ENCODE measurements at regions not wholly inside any gene's neighbourhood (a gene's known extent, or its start where the extent isn't known, plus 50 kb on each side); places are given as distances from the start of the nearest gene placed in this dataset.

GRCh38 chrX:22912616-22913015 is 87.1 kb upstream of the DDX53 start:
- no peaks in the 10 kb centered on the region for H3K9me3 ChIP-seq (replicated peaks; ENCODE audit: control insufficient read depth, insufficient read depth, low read depth, low read length)
- in situ Hi-C loops (cut with MboI) (no loop called here), intact Hi-C loops (cut with micrococcal nuclease) (no loop called here)
- no TSS peak for BruUV-seq (replicated peaks)
- POLR2A ChIA-PET: no interaction called here
- WGBS (ENCODE audit: insufficient coverage, low coverage, missing lambda C conversion rate): 0% methylated on average over 3 of the region's 3 CpGs
- no peaks in the 10 kb centered on the region for H3K9me1 ChIP-seq (ENCODE audit: control insufficient read depth, insufficient read depth, low read length)
- H3K9ac ChIP-seq (ENCODE audit: insufficient read depth in 1 of 2, low read depth in 2 of 2, low read length in 2 of 2): no peak overlapping the region
- no peaks in the 10 kb centered on the region for H3K4me1 ChIP-seq (replicated peaks in 1 of 2; ENCODE audit: control insufficient read depth in 2 of 2, insufficient read depth in 2 of 2, low read length in 2 of 2)
- DNase-seq (ENCODE audit: extremely low read depth in 1 of 4, low spot score in 3 of 4): no peak
- no peaks in the 10 kb centered on the region for H3K36me3 ChIP-seq (ENCODE audit: control insufficient read depth, insufficient read depth, low read length)
- no peaks in the 10 kb centered on the region for H3K79me2 ChIP-seq (ENCODE audit: control insufficient read depth, insufficient read depth, low read length)
- no peaks in the 10 kb centered on the region for H4K20me1 ChIP-seq (replicated peaks; ENCODE audit: control insufficient read depth, insufficient read depth, low read length)
- no peak overlapping the region for H2AFZ ChIP-seq (ENCODE audit: low read depth, low read length)
- H3K27me3 ChIP-seq (ENCODE audit: control insufficient read depth in 2 of 2, insufficient read depth in 2 of 2, low read length in 2 of 2): no peaks in the 10 kb centered on the region
- no peak overlapping the region for H3K27ac ChIP-seq (ENCODE audit: extremely low read depth, low read depth, low read length)
- FAIRE-seq: no peak
- no peak overlapping the region for H3K4me3 ChIP-seq
- CTCF ChIA-PET (ENCODE audit: low intra/inter-chr PET ratio): no interaction called here
- H3K4me2 ChIP-seq (ENCODE audit: insufficient read depth, low read length): no peak overlapping the region
- ATAC-seq: no peak
- no peak for TF ChIP-seq USF2 (CRISPR knock-in tag; IDR thresholded peaks at IDR 0.05)
- no peak for TF ChIP-seq ZNF444 (CRISPR knock-in tag; IDR thresholded peaks at IDR 0.05)
- TF ChIP-seq NFATC3 (IDR thresholded peaks at IDR 0.05): no peak
- TF ChIP-seq ZBTB34 (CRISPR knock-in tag; IDR thresholded peaks at IDR 0.05): no peak
- TF ChIP-seq ZSCAN29 (IDR thresholded peaks at IDR 0.05): no peak
- TF ChIP-seq ADNP (tag; IDR thresholded peaks at IDR 0.05): no peak
- no peak for TF ChIP-seq HEY1 (CRISPR knock-in tag; IDR thresholded peaks at IDR 0.05; ENCODE audit: borderline replicate concordance)
- no peak for TF ChIP-seq ARID3A (IDR thresholded peaks at IDR 0.05; ENCODE audit: borderline replicate concordance, low read depth, low read length)
- TF ChIP-seq TGIF2 (CRISPR knock-in tag; IDR thresholded peaks at IDR 0.05): no peak
- TF ChIP-seq KLF13 (tag; IDR thresholded peaks at IDR 0.05; ENCODE audit: borderline replicate concordance, low read depth): no peak
- no peak for TF ChIP-seq MXI1 (IDR thresholded peaks at IDR 0.05; ENCODE audit: low read depth, low read length)
- TF ChIP-seq, protein P1, sequence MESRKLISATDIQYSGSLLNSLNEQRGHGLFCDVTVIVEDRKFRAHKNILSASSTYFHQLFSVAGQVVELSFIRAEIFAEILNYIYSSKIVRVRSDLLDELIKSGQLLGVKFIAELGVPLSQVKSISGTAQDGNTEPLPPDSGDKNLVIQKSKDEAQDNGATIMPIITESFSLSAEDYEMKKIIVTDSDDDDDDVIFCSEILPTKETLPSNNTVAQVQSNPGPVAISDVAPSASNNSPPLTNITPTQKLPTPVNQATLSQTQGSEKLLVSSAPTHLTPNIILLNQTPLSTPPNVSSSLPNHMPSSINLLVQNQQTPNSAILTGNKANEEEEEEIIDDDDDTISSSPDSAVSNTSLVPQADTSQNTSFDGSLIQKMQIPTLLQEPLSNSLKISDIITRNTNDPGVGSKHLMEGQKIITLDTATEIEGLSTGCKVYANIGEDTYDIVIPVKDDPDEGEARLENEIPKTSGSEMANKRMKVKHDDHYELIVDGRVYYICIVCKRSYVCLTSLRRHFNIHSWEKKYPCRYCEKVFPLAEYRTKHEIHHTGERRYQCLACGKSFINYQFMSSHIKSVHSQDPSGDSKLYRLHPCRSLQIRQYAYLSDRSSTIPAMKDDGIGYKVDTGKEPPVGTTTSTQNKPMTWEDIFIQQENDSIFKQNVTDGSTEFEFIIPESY (CRISPR knock-in tag; IDR thresholded peaks at IDR 0.05): no peak
